Astrocyte (in vitro differentiated cells and primary cell): ENCODE measurements at regions not wholly inside any gene's neighbourhood (a gene's known extent, or its start where the extent isn't known, plus 50 kb on each side); places are given as distances from the start of the nearest gene placed in this dataset.

Experiments
- DNase-seq: peaks from one replicate; pipeline ENCODE4 v3.0.0-alpha.2; 2010; ENCODE audit warnings: low read depth
- FAIRE-seq: peaks from 2 replicates; lab custom pipeline; 2011; peaks lifted over from hg19 to GRCh38; lab: Jason Lieb, UNC
- H2AFZ ChIP-seq: 2 replicates; pipeline ENCODE4 v1.6.0; 2012; ENCODE audit warnings: low read depth, low read length, inconsistent platforms
- H3K27ac ChIP-seq: 2 replicates; pipeline ENCODE4 v1.5.1; 2011; ENCODE audit warnings: low read depth, low read length, inconsistent platforms
- H3K27me3 ChIP-seq: 2 replicates; pipeline ENCODE4 v1.6.0; 2011; ENCODE audit warnings: low read length, inconsistent platforms; ENCODE audit not compliant: insufficient read depth
- H3K36me3 ChIP-seq: 2 replicates; pipeline ENCODE4 v1.5.1; 2011; ENCODE audit warnings: low read length, inconsistent platforms; ENCODE audit not compliant: insufficient read depth
- H3K4me1 ChIP-seq: 2 replicates; pipeline ENCODE4 v1.5.1; 2011; ENCODE audit warnings: low read length, inconsistent platforms; ENCODE audit not compliant: insufficient read depth
- H3K4me2 ChIP-seq: 2 replicates; pipeline ENCODE4 v1.6.0; 2012; ENCODE audit warnings: low read length, inconsistent platforms
- H3K4me3 ChIP-seq: 2 replicates; pipeline ENCODE4 v1.5.1; 2011; ENCODE audit warnings: low read depth, mild to moderate bottlenecking, low read length, inconsistent platforms; ENCODE audit not compliant: insufficient read depth
- H3K79me2 ChIP-seq: 2 replicates; pipeline ENCODE4 v1.6.0; 2012; ENCODE audit warnings: mild to moderate bottlenecking, low read length, inconsistent platforms; ENCODE audit not compliant: insufficient read depth
- H3K9ac ChIP-seq: 2 replicates; pipeline ENCODE4 v1.6.0; 2012; ENCODE audit warnings: mild to moderate bottlenecking, low read length, inconsistent platforms
- H3K9me3 ChIP-seq: 2 replicates; pipeline ENCODE4 v1.5.1; 2012; ENCODE audit warnings: low read depth, mild to moderate bottlenecking, low read length, inconsistent platforms; ENCODE audit not compliant: insufficient read depth
- H4K20me1 ChIP-seq: 2 replicates; pipeline ENCODE4 v1.6.0; 2012; ENCODE audit warnings: low read length, inconsistent platforms; ENCODE audit not compliant: insufficient read depth
- H3K27ac Mint-ChIP-seq: one replicate; pipeline ENCODE4 v1.8.0; 2021; ENCODE audit warnings: mild to moderate bottlenecking, mixed read lengths; ENCODE audit not compliant: unreplicated experiment
- H3K27me3 Mint-ChIP-seq: one replicate; pipeline ENCODE4 v1.8.0; 2021; ENCODE audit warnings: low read depth, mixed read lengths; ENCODE audit not compliant: unreplicated experiment
- H3K36me3 Mint-ChIP-seq: one replicate; pipeline ENCODE4 v1.8.0; 2021; ENCODE audit warnings: low read depth, mixed read lengths; ENCODE audit not compliant: unreplicated experiment
- H3K4me1 Mint-ChIP-seq: one replicate; pipeline ENCODE4 v1.8.0; 2021; ENCODE audit warnings: low read depth, mixed read lengths; ENCODE audit not compliant: unreplicated experiment
- H3K4me3 Mint-ChIP-seq: one replicate; pipeline ENCODE4 v1.8.0; 2021; ENCODE audit warnings: mild to moderate bottlenecking, moderate library complexity, mixed read lengths; ENCODE audit not compliant: unreplicated experiment
- H3K9me3 Mint-ChIP-seq: one replicate; pipeline ENCODE4 v1.8.0; 2021; ENCODE audit warnings: mild to moderate bottlenecking, mixed read lengths; ENCODE audit not compliant: unreplicated experiment
- EZH2 ChIP-seq: IDR thresholded peaks from 2 replicates; pipeline ENCODE4 v1.6.1; 2012; ENCODE audit warnings: mild to moderate bottlenecking, low read length, inconsistent platforms; ENCODE audit not compliant: insufficient read depth
- TF ChIP-seq, protein P1 (sequence below): IDR thresholded peaks from 2 replicates; pipeline ENCODE4 v1.5.1; 2011; ENCODE audit warnings: low read depth, mild to moderate bottlenecking, inconsistent platforms, low read length, moderate library complexity; ENCODE audit not compliant: insufficient read depth

DNA sequence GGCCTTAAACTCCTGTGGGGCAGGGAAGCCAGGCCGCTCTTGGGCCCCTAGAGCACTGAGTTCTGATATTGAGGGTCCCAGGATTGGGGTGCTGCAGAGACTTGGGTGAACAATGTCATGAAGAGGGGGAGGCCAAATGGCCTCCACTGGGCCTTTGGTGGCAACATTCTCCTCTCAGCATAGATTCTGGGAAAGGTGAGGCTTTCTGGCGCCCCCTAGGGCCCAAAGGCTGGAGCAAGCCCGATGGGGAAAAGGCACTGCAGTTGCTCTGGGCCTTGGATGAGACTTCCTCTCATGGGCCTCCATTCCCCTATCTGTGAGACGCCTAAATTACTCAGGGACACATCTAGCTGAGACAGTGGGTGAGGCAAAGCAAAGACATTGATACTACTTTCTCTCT lies 84.8 kb downstream of the ACAA2 start:
- H3K4me1 Mint-ChIP-seq, result peaks cover 51% of the 10 kb centered on the region

DNA sequence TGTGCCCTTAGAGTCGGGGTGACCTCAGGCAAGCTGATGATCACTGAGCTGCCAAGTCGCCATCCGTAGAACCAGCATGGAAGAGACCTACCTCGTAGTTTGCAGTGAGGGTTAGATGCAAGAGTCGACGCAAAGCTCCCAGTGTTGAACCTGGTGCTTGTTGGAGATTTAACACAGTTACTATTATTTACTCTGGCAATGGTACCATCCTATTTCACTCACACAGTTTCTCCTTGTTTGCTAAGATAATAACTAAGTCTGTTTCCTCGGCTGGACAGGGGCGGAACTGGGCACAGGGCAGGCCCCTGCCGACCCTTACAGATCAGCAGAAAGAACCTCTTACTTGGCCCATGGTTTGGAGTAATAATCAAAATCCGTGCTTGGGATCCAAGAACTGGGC lies 85.5 kb downstream of the ACAA2 start:
- H3K4me3 Mint-ChIP-seq, result no peak overlapping the region
- no peak overlapping the region for H3K4me2 ChIP-seq
- H3K4me1 Mint-ChIP-seq, result peaks cover 47% of the 10 kb centered on the region
- H3K4me1 ChIP-seq, result peaks cover 36% of the 10 kb centered on the region
- no peak overlapping the region for H2AFZ ChIP-seq
- TF ChIP-seq, protein P1, sequence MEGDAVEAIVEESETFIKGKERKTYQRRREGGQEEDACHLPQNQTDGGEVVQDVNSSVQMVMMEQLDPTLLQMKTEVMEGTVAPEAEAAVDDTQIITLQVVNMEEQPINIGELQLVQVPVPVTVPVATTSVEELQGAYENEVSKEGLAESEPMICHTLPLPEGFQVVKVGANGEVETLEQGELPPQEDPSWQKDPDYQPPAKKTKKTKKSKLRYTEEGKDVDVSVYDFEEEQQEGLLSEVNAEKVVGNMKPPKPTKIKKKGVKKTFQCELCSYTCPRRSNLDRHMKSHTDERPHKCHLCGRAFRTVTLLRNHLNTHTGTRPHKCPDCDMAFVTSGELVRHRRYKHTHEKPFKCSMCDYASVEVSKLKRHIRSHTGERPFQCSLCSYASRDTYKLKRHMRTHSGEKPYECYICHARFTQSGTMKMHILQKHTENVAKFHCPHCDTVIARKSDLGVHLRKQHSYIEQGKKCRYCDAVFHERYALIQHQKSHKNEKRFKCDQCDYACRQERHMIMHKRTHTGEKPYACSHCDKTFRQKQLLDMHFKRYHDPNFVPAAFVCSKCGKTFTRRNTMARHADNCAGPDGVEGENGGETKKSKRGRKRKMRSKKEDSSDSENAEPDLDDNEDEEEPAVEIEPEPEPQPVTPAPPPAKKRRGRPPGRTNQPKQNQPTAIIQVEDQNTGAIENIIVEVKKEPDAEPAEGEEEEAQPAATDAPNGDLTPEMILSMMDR, result no peak
- no peak for TF ChIP-seq EZH2
- peaks cover 2% of the 10 kb centered on the region for H3K9me3 Mint-ChIP-seq
- no peak overlapping the region for H3K27ac ChIP-seq
- H3K36me3 ChIP-seq, result no peaks in the 10 kb centered on the region
- no peaks in the 10 kb centered on the region for H3K27me3 Mint-ChIP-seq
- no peaks in the 10 kb centered on the region for H3K27me3 ChIP-seq
- no peaks in the 10 kb centered on the region for H3K79me2 ChIP-seq
- no peak overlapping the region for H3K9ac ChIP-seq
- no peak overlapping the region for H3K27ac Mint-ChIP-seq
- no peak overlapping the region for H3K4me3 ChIP-seq
- FAIRE-seq (no peak), DNase-seq (no peak)
- H3K9me3 ChIP-seq, result no peaks in the 10 kb centered on the region
- no peaks in the 10 kb centered on the region for H4K20me1 ChIP-seq
- H3K36me3 Mint-ChIP-seq, result no peaks in the 10 kb centered on the region

More for the DNA sequence above, 84.8 kb downstream of the ACAA2 start:
- Mint-ChIP-seq H3K27me3 (no peaks in the 10 kb centered on the region), H3K9me3 (peaks cover 2% of the 10 kb centered on the region), H3K27ac (no peak overlapping the region), H3K36me3 (no peaks in the 10 kb centered on the region), H3K4me3 (no peak overlapping the region)
- Histone ChIP-seq H3K9ac (no peak overlapping the region), H4K20me1 (no peaks in the 10 kb centered on the region), H3K79me2 (no peaks in the 10 kb centered on the region), H3K36me3 (no peaks in the 10 kb centered on the region), H3K4me3 (no peak overlapping the region), H3K4me1 (peaks cover 36% of the 10 kb centered on the region), H3K9me3 (no peaks in the 10 kb centered on the region), H3K27ac (no peak overlapping the region), H3K27me3 (no peaks in the 10 kb centered on the region), H2AFZ (no peak overlapping the region), H3K4me2 (no peak overlapping the region)
- FAIRE-seq, result no peak
- no peak for TF ChIP-seq EZH2
- TF ChIP-seq, protein P1, result peak; percentile 49
- DNase-seq, result no peak

DNA sequence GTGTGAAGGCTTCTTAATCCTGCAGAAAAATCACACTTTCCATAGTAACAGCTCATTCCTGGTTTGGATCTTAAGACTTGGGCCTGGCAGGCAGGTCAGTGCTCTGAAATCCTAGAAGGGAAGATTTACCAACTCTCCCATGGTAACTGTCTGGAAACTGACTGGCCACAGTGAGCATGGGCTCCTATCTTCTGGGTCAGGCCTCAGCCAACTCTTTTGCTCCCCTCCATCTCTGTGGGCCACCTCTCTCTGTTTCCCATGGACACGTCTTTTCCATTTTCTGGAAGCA lies 86.7 kb downstream of the ACAA2 start:
- Histone ChIP-seq H4K20me1 (no peaks in the 10 kb centered on the region), H3K9ac (peak overlapping the region; percentile 79), H3K27me3 (no peaks in the 10 kb centered on the region), H3K4me1 (peaks cover 35% of the 10 kb centered on the region), H3K79me2 (no peaks in the 10 kb centered on the region), H3K27ac (peak overlapping the region; percentile 98), H2AFZ (peak overlapping the region; percentile 38), H3K4me3 (no peak overlapping the region), H3K4me2 (peak overlapping the region; percentile 29), H3K9me3 (no peaks in the 10 kb centered on the region), H3K36me3 (no peaks in the 10 kb centered on the region)
- FAIRE-seq, result peak; percentile 9
- peaks cover 37% of the 10 kb centered on the region for H3K4me1 Mint-ChIP-seq
- no peaks in the 10 kb centered on the region for H3K36me3 Mint-ChIP-seq
- H3K27me3 Mint-ChIP-seq, result no peaks in the 10 kb centered on the region
- H3K4me3 Mint-ChIP-seq, result no peak overlapping the region
- TF ChIP-seq, protein P1, result no peak
- no peak for TF ChIP-seq EZH2
- peaks cover 2% of the 10 kb centered on the region for H3K9me3 Mint-ChIP-seq
- no peak for DNase-seq
- peak overlapping the region; percentile 95 for H3K27ac Mint-ChIP-seq
